SH-SY5Y (cell line): ENCODE measurements at regions not wholly inside any gene's neighbourhood (a gene's known extent, or its start where the extent isn't known, plus 50 kb on each side); places are given as distances from the start of the nearest gene placed in this dataset.

ENCODE experiments used
- GATA2 ChIP-seq: IDR thresholded peaks from 2 replicates; pipeline ENCODE4 v1.6.1; 2011; ENCODE audit warnings: mild to moderate bottlenecking, low read depth, low read length
- GATA3 ChIP-seq: IDR thresholded peaks from 2 replicates; pipeline ENCODE4 v1.6.1; 2011; ENCODE audit warnings: low read depth, mild to moderate bottlenecking, low read length, moderate library complexity

DNA sequence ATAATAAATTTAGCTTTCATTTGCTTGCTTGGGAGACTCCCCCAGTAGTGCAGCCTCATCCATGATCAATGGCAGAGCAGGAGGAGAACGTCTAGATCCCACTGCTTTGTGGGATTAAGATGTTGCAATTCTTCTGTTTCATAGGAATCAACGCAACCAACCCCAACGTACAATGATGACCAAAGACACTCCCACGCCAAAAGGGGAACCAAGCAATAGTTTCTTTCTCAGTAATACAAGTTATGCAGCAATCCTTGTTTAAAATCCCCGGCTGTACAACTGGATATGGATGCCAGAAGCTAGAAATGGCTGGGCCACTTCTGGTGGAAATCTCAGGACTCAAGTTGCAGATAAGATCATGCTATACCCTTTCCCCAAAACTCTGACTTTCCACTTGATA lies 411.2 kb downstream of the VPS13C start:
- TF ChIP-seq GATA2 (no peak), GATA3 (no peak)
